Caki2 (cell line): ENCODE measurements at regions not wholly inside any gene's neighbourhood (a gene's known extent, or its start where the extent isn't known, plus 50 kb on each side); places are given as distances from the start of the nearest gene placed in this dataset.
"Not testable (repeated sequence)": the region's sequence is repeated elsewhere in the genome, so short reads cannot be mapped to it uniquely, and the experiment has no call there.

Source experiments
- DNase-seq: peaks from one replicate; pipeline ENCODE4 v3.0.0-alpha.2; 2015; ENCODE audit warnings: low read depth
- in situ Hi-C: cut with HindIII; loops from 2 replicates; pipeline ENCODE4 v1.10.0; 2016; ENCODE audit warnings: low sequenced_read_pairs, low pct_unique_long_range_greater_than_20kb, mixed read lengths

- no peak for DNase-seq
- in situ Hi-C loops: no loop called here
These were observed 915.3 kb downstream of the DNAH5 start for GRCh38 chr5:13029211-13029610.

GRCh38 chr5:13027874-13028273 lies 916.6 kb downstream of the DNAH5 start:
- no peak for DNase-seq
- in situ Hi-C loops: no loop called here

GRCh38 chr5:13019729-13020128 lies 924.8 kb downstream of the DNAH5 start:
- in situ Hi-C loops: no loop called here
- DNase-seq: no peak

GRCh38 chr5:13003457-13003856 lies 941.0 kb downstream of the DNAH5 start:
- in situ Hi-C loops: no loop called here
- no peak for DNase-seq

- no peak for DNase-seq
- in situ Hi-C loops: no loop called here
These were observed 944.8 kb downstream of the DNAH5 start for GRCh38 chr5:12999667-13000066.

GRCh38 chr5:12985142-12985541 lies 959.3 kb downstream of the DNAH5 start:
- DNase-seq: no peak
- in situ Hi-C loops: no loop called here

- in situ Hi-C loops: no loop called here
- DNase-seq: no peak
These were observed 969.6 kb downstream of the DNAH5 start for GRCh38 chr5:12974856-12975255.

GRCh38 chr5:12965804-12966203 lies 978.7 kb downstream of the DNAH5 start:
- no peak for DNase-seq
- in situ Hi-C loops: no loop called here

- in situ Hi-C loops: no loop called here
- DNase-seq: no peak
These were observed 984.8 kb downstream of the DNAH5 start for GRCh38 chr5:12959713-12960112.

- in situ Hi-C loops: no loop called here
- DNase-seq: no peak
These were observed 992.1 kb downstream of the DNAH5 start for GRCh38 chr5:12952409-12952808.

- in situ Hi-C loops: no loop called here
- no peak for DNase-seq
These were observed 992.6 kb downstream of the DNAH5 start for GRCh38 chr5:12951846-12952245.

- in situ Hi-C loops: no loop called here
- DNase-seq: no peak
These were observed 997.1 kb downstream of the DNAH5 start for GRCh38 chr5:12947379-12947778.

GRCh38 chr5:12945477-12945876 lies 999.0 kb downstream of the DNAH5 start:
- in situ Hi-C loops: not testable (repeated sequence)

GRCh38 chr5:12936221-12936620 lies 1008.3 kb downstream of the DNAH5 start:
- DNase-seq: no peak
- in situ Hi-C loops: no loop called here

More at GRCh38 chr5:12945477-12945876, 999.0 kb downstream of the DNAH5 start:
- DNase-seq: not testable (repeated sequence)

- in situ Hi-C loops: no loop called here
- peak; percentile 25 for DNase-seq
These were observed 1009.8 kb downstream of the DNAH5 start for GRCh38 chr5:12934722-12935121.

- DNase-seq: no peak
- in situ Hi-C loops: no loop called here
These were observed 1016.3 kb upstream of the CTNND2 start for GRCh38 chr5:12920527-12920926.

- in situ Hi-C loops: no loop called here
- DNase-seq: no peak
These were observed 1006.9 kb upstream of the CTNND2 start for GRCh38 chr5:12911156-12911555.

GRCh38 chr5:12910641-12911040 lies 1006.4 kb upstream of the CTNND2 start:
- no peak for DNase-seq
- in situ Hi-C loops: no loop called here

GRCh38 chr5:12902611-12903010 lies 998.4 kb upstream of the CTNND2 start:
- in situ Hi-C loops: no loop called here
- DNase-seq: no peak

- no peak for DNase-seq
- in situ Hi-C loops: no loop called here
These were observed 997.5 kb upstream of the CTNND2 start for GRCh38 chr5:12901696-12902095.

- in situ Hi-C loops: no loop called here
These were observed 991.8 kb upstream of the CTNND2 start for GRCh38 chr5:12896086-12896485.

More at GRCh38 chr5:12896086-12896485, 991.8 kb upstream of the CTNND2 start:
- no peak for DNase-seq
